Muscle of leg (tissue), 3 donors: ENCODE measurements at regions not wholly inside any gene's neighbourhood (a gene's known extent, or its start where the extent isn't known, plus 50 kb on each side); places are given as distances from the start of the nearest gene placed in this dataset.

ENCODE experiments used
- DNase-seq: peaks from one replicate; pipeline ENCODE4 v3.0.0; 2013
- H3K27ac ChIP-seq: one replicate; pipeline ENCODE4 v1.5.1; 2013; ENCODE audit warnings: mild to moderate bottlenecking, low read length, control low read depth
- H3K27me3 ChIP-seq: one replicate; pipeline ENCODE4 v1.6.1; 2013; ENCODE audit warnings: low read length; ENCODE audit not compliant: control insufficient read depth, insufficient read depth
- H3K36me3 ChIP-seq: one replicate; pipeline ENCODE4 v1.6.1; 2013; ENCODE audit warnings: low read length; ENCODE audit not compliant: control insufficient read depth, insufficient read depth
- H3K4me1 ChIP-seq: one replicate; pipeline ENCODE4 v1.6.1; 2013; ENCODE audit warnings: low read length; ENCODE audit not compliant: control insufficient read depth, insufficient read depth
- H3K4me3 ChIP-seq: one replicate; pipeline ENCODE4 v1.5.1; 2013; ENCODE audit warnings: low read length, control low read depth
- H3K9me3 ChIP-seq: replicated peaks from 2 replicates; pipeline ENCODE4 v1.6.1; 2013; ENCODE audit warnings: low read depth, low read length; ENCODE audit not compliant: control insufficient read depth
- whole genome bisulfite sequencing: methylation state at CpG from one replicate; pipeline ENCODE4 v1.1.5; 2013; ENCODE audit warnings: missing lambda C conversion rate; ENCODE audit not compliant: insufficient coverage; 5-methylcytosine and 5-hydroxymethylcytosine counted together

GRCh38 chr13:105282406-105283285 is 1252.8 kb downstream of the EFNB2 start:
- no peaks in the 10 kb centered on the region for H3K9me3 ChIP-seq
- peak; percentile 38 for DNase-seq
- WGBS: 79% methylated on average over 3 of the region's 14 CpGs
- no peaks in the 10 kb centered on the region for H3K36me3 ChIP-seq
- H3K4me1 ChIP-seq: no peaks in the 10 kb centered on the region
- no peak overlapping the region for H3K4me3 ChIP-seq
- H3K27me3 ChIP-seq: no peaks in the 10 kb centered on the region
- no peak overlapping the region for H3K27ac ChIP-seq

- no peak overlapping the region for H3K27ac ChIP-seq
- DNase-seq: no peak
Observed at GRCh38 chr13:105278943-105279381, 1256.5 kb downstream of the EFNB2 start.

GRCh38 chr13:105276571-105276970 is 1258.9 kb downstream of the EFNB2 start:
- no peaks in the 10 kb centered on the region for H3K36me3 ChIP-seq
- no peaks in the 10 kb centered on the region for H3K9me3 ChIP-seq
- DNase-seq: no peak

More at GRCh38 chr13:105278943-105279381, 1256.5 kb downstream of the EFNB2 start:
- H3K4me1 ChIP-seq: no peaks in the 10 kb centered on the region
- H3K4me3 ChIP-seq: no peak overlapping the region
- no peaks in the 10 kb centered on the region for H3K9me3 ChIP-seq
- H3K36me3 ChIP-seq: no peaks in the 10 kb centered on the region
- WGBS: 46% methylated on average over 4 of the region's 4 CpGs
- no peaks in the 10 kb centered on the region for H3K27me3 ChIP-seq

GRCh38 chr13:105273665-105274222 is 1261.7 kb downstream of the EFNB2 start:
- H3K27ac ChIP-seq: no peak overlapping the region
- no peaks in the 10 kb centered on the region for H3K36me3 ChIP-seq
- WGBS: 90% methylated on average over 5 of the region's 6 CpGs
- no peak overlapping the region for H3K4me3 ChIP-seq
- no peak for DNase-seq
- no peaks in the 10 kb centered on the region for H3K9me3 ChIP-seq
- H3K27me3 ChIP-seq: no peaks in the 10 kb centered on the region
- no peaks in the 10 kb centered on the region for H3K4me1 ChIP-seq

More at GRCh38 chr13:105276571-105276970, 1258.9 kb downstream of the EFNB2 start:
- H3K27me3 ChIP-seq: no peaks in the 10 kb centered on the region
- no peaks in the 10 kb centered on the region for H3K4me1 ChIP-seq
- no peak overlapping the region for H3K4me3 ChIP-seq
- H3K27ac ChIP-seq: no peak overlapping the region
- no CpG with 5 or more reads among the region's 3 CpGs for WGBS

GRCh38 chr13:105272660-105273631 is 1262.5 kb downstream of the EFNB2 start:
- H3K27me3 ChIP-seq: no peaks in the 10 kb centered on the region
- no peak overlapping the region for H3K27ac ChIP-seq
- DNase-seq: peak; percentile 38
- no peaks in the 10 kb centered on the region for H3K4me1 ChIP-seq
- no peaks in the 10 kb centered on the region for H3K9me3 ChIP-seq
- H3K4me3 ChIP-seq: no peak overlapping the region
- WGBS: 70% methylated on average over 6 of the region's 13 CpGs
- H3K36me3 ChIP-seq: no peaks in the 10 kb centered on the region

- no peaks in the 10 kb centered on the region for H3K9me3 ChIP-seq
Observed at GRCh38 chr13:105266615-105267014, 1268.8 kb downstream of the EFNB2 start.

GRCh38 chr13:105262579-105262978 is 1272.9 kb downstream of the EFNB2 start:
- Histone ChIP-seq H3K9me3 (no peaks in the 10 kb centered on the region), H3K4me1 (no peaks in the 10 kb centered on the region), H3K27me3 (no peaks in the 10 kb centered on the region), H3K27ac (no peak overlapping the region), H3K4me3 (no peak overlapping the region), H3K36me3 (no peaks in the 10 kb centered on the region)
- DNase-seq: no peak
- WGBS: no CpG with 5 or more reads among the region's 2 CpGs

More at GRCh38 chr13:105266615-105267014, 1268.8 kb downstream of the EFNB2 start:
- H3K36me3 ChIP-seq: no peaks in the 10 kb centered on the region
- WGBS: 88% methylated on average over 1 of the region's 2 CpGs
- no peaks in the 10 kb centered on the region for H3K27me3 ChIP-seq
- H3K27ac ChIP-seq: no peak overlapping the region
- H3K4me1 ChIP-seq: no peaks in the 10 kb centered on the region
- DNase-seq: no peak
- no peak overlapping the region for H3K4me3 ChIP-seq

- no peak overlapping the region for H3K27ac ChIP-seq
- no peaks in the 10 kb centered on the region for H3K9me3 ChIP-seq
- no peaks in the 10 kb centered on the region for H3K4me1 ChIP-seq
- no peaks in the 10 kb centered on the region for H3K27me3 ChIP-seq
- DNase-seq: no peak
- no peak overlapping the region for H3K4me3 ChIP-seq
- WGBS: no CpG with 5 or more reads among the region's 6 CpGs
- no peaks in the 10 kb centered on the region for H3K36me3 ChIP-seq
Observed at GRCh38 chr13:105259426-105259825, 1276.0 kb downstream of the EFNB2 start.

DNA sequence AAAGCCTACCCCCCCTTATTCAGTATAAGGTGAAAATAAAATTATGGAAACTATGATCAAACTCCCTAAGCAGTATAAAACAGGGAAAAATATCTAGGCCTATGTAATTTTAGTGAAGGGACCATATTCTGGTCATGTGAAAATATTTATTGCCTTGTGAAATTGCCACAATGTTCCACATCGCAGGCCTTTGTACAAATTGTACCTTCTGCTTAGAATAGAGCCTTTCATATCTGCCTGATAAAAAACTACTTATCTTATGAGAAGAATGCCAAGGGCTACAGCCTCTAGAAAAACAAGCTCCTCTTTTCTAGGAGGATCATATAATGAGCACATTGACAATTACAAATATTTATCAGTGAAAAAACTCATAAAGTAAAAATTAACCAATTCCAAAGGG is 1280.0 kb downstream of the EFNB2 start:
- Histone ChIP-seq H3K4me1 (no peaks in the 10 kb centered on the region), H3K4me3 (no peak overlapping the region), H3K9me3 (no peaks in the 10 kb centered on the region), H3K27me3 (no peaks in the 10 kb centered on the region), H3K36me3 (no peaks in the 10 kb centered on the region), H3K27ac (no peak overlapping the region)
- DNase-seq: no peak
- no CpG with 5 or more reads among the region's 1 CpG for WGBS

- Histone ChIP-seq H3K36me3 (no peaks in the 10 kb centered on the region), H3K9me3 (no peaks in the 10 kb centered on the region), H3K4me1 (no peaks in the 10 kb centered on the region), H3K27ac (no peak overlapping the region), H3K27me3 (no peaks in the 10 kb centered on the region), H3K4me3 (no peak overlapping the region)
- DNase-seq: no peak
Observed at GRCh38 chr13:105251293-105251692, 1284.2 kb downstream of the EFNB2 start.
